Fibroblast of lung (primary cell): ENCODE measurements at regions not wholly inside any gene's neighbourhood (a gene's known extent, or its start where the extent isn't known, plus 50 kb on each side); places are given as distances from the start of the nearest gene placed in this dataset.

Experiments used
- DNase-seq, 2 donors: peaks; one replicate each; pipeline versions ENCODE4 v3.0.0 to v3.0.0-alpha.2; 2010; ENCODE audit warnings: low read depth in 2 of 2
- H2AFZ ChIP-seq: 2 replicates; pipeline ENCODE4 v1.5.1; 2012; ENCODE audit warnings: low read length, control low read depth, inconsistent platforms
- H3K27ac ChIP-seq: 2 replicates; pipeline ENCODE4 v1.5.1; 2011; ENCODE audit warnings: low read length, control low read depth; ENCODE audit not compliant: insufficient read depth
- H3K27me3 ChIP-seq: 2 replicates; pipeline ENCODE4 v1.5.1; 2011; ENCODE audit warnings: mild to moderate bottlenecking, low read length; ENCODE audit not compliant: control insufficient read depth, insufficient read depth
- H3K36me3 ChIP-seq: 2 replicates; pipeline ENCODE4 v1.5.1; 2011; ENCODE audit warnings: low read length; ENCODE audit not compliant: control insufficient read depth, insufficient read depth
- H3K4me1 ChIP-seq: 2 replicates; pipeline ENCODE4 v1.5.1; 2011; ENCODE audit warnings: low read length; ENCODE audit not compliant: control insufficient read depth, insufficient read depth; ENCODE audit errors: extremely low read depth
- H3K4me2 ChIP-seq: 2 replicates; pipeline ENCODE4 v1.5.1; 2011; ENCODE audit warnings: low read length, control low read depth; ENCODE audit not compliant: insufficient read depth; ENCODE audit errors: extremely low read depth
- H3K4me3 ChIP-seq, 4 experiments: fragments of 200-600 bp in 1 of 4; sonication (generic) in 1 of 4; replicated peaks in 1 of 4; 2 replicates each; pipeline ENCODE4 v1.5.1; 2011 to 2016; ENCODE audit warnings: low read length in 4 of 4, low read depth in 3 of 4, mild to moderate bottlenecking in 3 of 4, control low read depth in 2 of 4, inconsistent platforms in 1 of 4, mixed read lengths in 1 of 4; ENCODE audit not compliant: insufficient read depth in 1 of 4; ENCODE audit errors: control extremely low read depth in 1 of 4
- H3K79me2 ChIP-seq: 2 replicates; pipeline ENCODE4 v1.5.1; 2012; ENCODE audit warnings: mild to moderate bottlenecking, low read length, inconsistent platforms; ENCODE audit not compliant: control insufficient read depth, insufficient read depth
- H3K9ac ChIP-seq: 2 replicates; pipeline ENCODE4 v1.5.1; 2011; ENCODE audit warnings: mild to moderate bottlenecking, low read length, control low read depth; ENCODE audit not compliant: insufficient read depth
- H3K9me3 ChIP-seq: 2 replicates; pipeline ENCODE4 v1.5.1; 2012; ENCODE audit warnings: low read depth, low read length; ENCODE audit not compliant: control insufficient read depth, insufficient read depth
- H4K20me1 ChIP-seq: 2 replicates; pipeline ENCODE4 v1.5.1; 2011; ENCODE audit warnings: low read length; ENCODE audit not compliant: control insufficient read depth, insufficient read depth; ENCODE audit errors: extremely low read depth
- CTCF ChIP-seq, 2 donors: IDR thresholded peaks in 1 of 2; conservative IDR thresholded peaks in 1 of 2; 1 replicate in 1 of 2; 2 replicates in 1 of 2; pipeline ENCODE4 v1.5.1; 2011 to 2012; ENCODE audit warnings: low read length in 2 of 2, control low read depth in 1 of 2, inconsistent platforms in 1 of 2, low read depth in 1 of 2, mild to moderate bottlenecking in 1 of 2
- EZH2 ChIP-seq: IDR thresholded peaks from 2 replicates; pipeline ENCODE4 v1.5.1; 2012; ENCODE audit warnings: low read length, control low read depth, mild to moderate bottlenecking; ENCODE audit errors: missing control alignments

GRCh38 chr6:4533576-4533975, 242.6 kb upstream of the CDYL start:
- no peak overlapping the region for H2AFZ ChIP-seq
- H3K4me1 ChIP-seq = no peaks in the 10 kb centered on the region
- no peaks in the 10 kb centered on the region for H3K27me3 ChIP-seq
- no peak for TF ChIP-seq CTCF (conservative IDR thresholded peaks at IDR 0.05 in 1 of 2, IDR thresholded peaks at IDR 0.05 in 1 of 2; ENCODE audit: low read depth in 1 of 2, low read length in 2 of 2)
- no peak for TF ChIP-seq EZH2
- no peak overlapping the region for H3K27ac ChIP-seq
- H3K9ac ChIP-seq = no peak overlapping the region
- H3K4me3 ChIP-seq = no peak overlapping the region
- H3K9me3 ChIP-seq = no peaks in the 10 kb centered on the region
- no peaks in the 10 kb centered on the region for H4K20me1 ChIP-seq
- no peaks in the 10 kb centered on the region for H3K36me3 ChIP-seq
- no peak for DNase-seq
- no peaks in the 10 kb centered on the region for H3K79me2 ChIP-seq
- no peak overlapping the region for H3K4me2 ChIP-seq

DNA sequence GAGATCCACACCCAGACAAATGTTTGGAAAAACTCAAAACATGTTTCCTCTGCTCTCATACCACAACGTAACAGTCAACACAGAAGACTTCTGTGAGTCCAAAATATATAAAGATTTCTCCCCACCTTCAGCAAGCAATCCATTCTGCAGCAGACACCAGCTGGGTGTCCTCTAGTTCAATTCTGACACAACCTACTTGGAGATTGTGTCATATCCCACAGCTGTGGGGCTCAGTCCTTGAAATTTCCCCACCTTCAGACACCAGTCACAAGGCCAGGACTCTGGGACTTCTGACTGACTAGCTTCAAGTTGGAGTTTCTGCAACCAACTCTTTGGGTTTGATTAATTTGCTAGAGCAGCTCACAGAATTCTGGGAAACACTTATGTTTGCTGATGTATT, 244.8 kb upstream of the CDYL start:
- no peaks in the 10 kb centered on the region for H3K9me3 ChIP-seq
- no peak overlapping the region for H3K27ac ChIP-seq
- no peaks in the 10 kb centered on the region for H3K79me2 ChIP-seq
- no peaks in the 10 kb centered on the region for H3K36me3 ChIP-seq
- no peaks in the 10 kb centered on the region for H3K4me1 ChIP-seq
- no peak for TF ChIP-seq EZH2
- no peak overlapping the region for H2AFZ ChIP-seq
- DNase-seq = peak in 1 of 2 donors; percentile 5
- no peak overlapping the region for H3K9ac ChIP-seq
- H4K20me1 ChIP-seq = no peaks in the 10 kb centered on the region
- H3K27me3 ChIP-seq = no peaks in the 10 kb centered on the region
- H3K4me2 ChIP-seq = no peak overlapping the region
- no peak overlapping the region for H3K4me3 ChIP-seq

- TF ChIP-seq CTCF (conservative IDR thresholded peaks at IDR 0.05 in 1 of 2, IDR thresholded peaks at IDR 0.05 in 1 of 2; ENCODE audit: low read depth in 1 of 2, low read length in 2 of 2) (no peak), EZH2 (no peak)
- DNase-seq = no peak
- no peak overlapping the region for H2AFZ ChIP-seq
- no peaks in the 10 kb centered on the region for H4K20me1 ChIP-seq
- no peaks in the 10 kb centered on the region for H3K79me2 ChIP-seq
- H3K9ac ChIP-seq = no peak overlapping the region
- no peaks in the 10 kb centered on the region for H3K4me1 ChIP-seq
- H3K4me3 ChIP-seq = no peak overlapping the region
- H3K4me2 ChIP-seq = no peak overlapping the region
- H3K27me3 ChIP-seq = no peaks in the 10 kb centered on the region
- H3K9me3 ChIP-seq = no peaks in the 10 kb centered on the region
- H3K36me3 ChIP-seq = no peaks in the 10 kb centered on the region
- H3K27ac ChIP-seq = no peak overlapping the region
Observed at GRCh38 chr6:4522453-4522852, 253.8 kb upstream of the CDYL start.
